ENCODE measurements at regions not wholly inside any gene's neighbourhood (a gene's known extent, or its start where the extent isn't known, plus 50 kb on each side); places are given as distances from the start of the nearest gene placed in this dataset.
"Not testable (repeated sequence)": the region's sequence is repeated elsewhere in the genome, so short reads cannot be mapped to it uniquely, and the experiment has no call there.

DNA sequence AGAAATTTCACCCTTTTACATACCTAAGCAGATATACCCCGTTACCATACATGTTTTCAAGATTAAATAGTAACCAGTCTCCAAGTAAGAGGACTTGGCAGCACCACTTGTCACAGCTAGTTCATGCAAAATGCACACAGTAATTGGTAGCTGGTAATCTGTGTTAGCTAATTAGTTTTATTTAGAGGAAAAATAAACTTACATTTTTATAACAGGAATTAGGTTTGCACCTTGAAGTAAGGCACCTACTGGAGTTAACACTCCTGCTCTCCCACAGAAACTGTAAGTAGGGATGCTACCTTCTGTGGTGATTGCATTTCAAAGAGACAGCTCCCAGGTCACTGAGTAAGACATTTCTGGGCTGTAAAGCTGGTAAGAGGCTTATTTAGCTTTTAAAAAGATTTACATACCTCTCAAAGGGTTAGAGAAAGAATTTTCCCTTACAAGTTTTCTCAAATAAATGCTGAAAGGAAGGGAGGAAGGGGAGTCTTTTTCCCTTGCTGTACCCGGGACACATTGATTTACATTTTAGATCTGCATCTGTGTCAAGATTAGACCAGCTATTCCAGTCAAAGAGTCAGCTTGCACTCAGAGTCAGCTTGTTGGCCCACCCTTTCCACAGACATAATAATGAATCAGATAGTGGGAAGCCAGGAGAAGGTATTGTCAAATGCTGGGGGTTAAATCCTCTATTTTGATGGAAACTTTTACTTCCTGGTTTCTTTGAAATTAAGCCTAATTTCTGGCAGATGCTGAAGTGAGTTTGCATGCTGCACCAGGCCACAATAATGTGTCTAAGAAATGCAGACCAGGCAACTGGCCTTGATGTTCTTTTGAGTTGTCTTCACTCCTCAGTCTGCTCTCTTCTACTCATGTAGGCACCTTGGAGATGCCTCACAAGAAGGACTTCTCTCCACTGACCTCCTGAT is 77.6 kb upstream of the CHD2 start:
- DNase-seq: no peak

DNA sequence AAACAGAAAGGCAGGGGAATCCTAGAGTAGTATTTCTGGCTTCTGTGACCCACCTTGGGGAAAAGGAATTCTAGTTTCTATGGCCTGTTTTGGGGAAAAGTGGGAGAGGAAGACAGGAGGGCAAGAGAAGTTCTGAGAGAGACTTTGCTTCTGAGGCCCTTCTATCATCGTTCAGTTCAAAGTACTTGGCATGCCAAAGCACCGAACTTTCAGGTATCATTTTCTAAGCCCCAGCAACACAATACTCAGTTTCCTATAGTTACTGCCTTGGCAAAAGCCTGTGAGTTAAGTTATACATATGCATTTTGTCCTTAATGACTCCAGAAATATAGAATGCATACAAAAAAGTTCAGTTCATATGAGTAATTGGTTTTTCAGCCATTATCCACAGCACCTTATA is 74.1 kb upstream of the CHD2 start:
- DNase-seq: no peak

DNA sequence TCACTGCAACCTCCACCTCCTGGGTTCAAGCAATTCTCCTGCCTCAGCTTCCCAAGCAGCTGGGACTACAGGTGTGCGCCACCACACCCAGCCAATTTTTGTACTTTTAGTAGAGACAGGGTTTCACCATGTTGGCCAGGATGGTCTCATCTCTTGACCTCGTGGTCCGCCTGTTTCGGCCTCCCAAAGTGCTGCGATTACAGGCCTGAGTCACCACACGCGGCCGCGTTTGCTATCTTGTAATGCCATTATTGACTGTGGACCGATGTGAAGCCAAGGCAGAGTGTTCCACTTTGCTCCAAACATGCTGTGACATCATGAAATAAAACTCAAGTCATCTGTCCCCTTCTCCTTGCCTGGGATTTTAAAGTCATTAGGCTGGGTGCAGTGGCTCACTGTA is 72.1 kb upstream of the CHD2 start:
- not testable (repeated sequence) for DNase-seq

DNA sequence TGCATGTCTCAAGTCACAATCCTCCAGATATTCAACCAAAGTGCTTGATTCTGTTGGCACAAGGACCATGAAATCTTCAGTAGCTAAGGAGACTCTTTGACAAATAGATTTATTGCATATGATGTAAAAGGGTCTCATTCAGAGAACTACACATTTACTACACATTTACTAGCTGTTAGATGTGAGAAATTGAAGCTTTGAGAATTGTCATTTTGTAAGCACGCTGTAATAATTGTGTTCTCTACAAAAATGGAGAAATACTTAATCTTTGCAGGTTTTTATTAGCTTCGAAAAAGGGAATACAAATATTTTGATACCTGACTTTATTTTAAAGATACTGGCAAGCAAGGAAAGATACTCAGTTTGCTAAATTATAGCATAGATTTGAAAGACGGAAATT is 70.2 kb upstream of the CHD2 start:
- no peak for DNase-seq

DNA sequence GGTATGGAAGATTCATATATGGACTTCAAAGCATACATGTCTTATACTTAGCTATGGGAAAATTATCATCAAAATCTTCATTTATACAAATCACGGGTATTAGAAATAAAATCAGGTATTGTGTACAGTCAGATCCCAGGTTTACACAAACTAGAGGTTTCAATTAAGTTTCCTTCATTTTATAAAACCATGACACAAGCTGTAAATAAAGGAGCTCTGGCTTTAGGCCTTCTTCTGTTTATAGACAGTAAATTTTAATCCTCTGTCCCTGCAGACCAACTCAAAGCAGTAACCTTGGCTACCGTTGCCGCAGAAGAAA is 68.8 kb upstream of the CHD2 start:
- no peak for DNase-seq

DNA sequence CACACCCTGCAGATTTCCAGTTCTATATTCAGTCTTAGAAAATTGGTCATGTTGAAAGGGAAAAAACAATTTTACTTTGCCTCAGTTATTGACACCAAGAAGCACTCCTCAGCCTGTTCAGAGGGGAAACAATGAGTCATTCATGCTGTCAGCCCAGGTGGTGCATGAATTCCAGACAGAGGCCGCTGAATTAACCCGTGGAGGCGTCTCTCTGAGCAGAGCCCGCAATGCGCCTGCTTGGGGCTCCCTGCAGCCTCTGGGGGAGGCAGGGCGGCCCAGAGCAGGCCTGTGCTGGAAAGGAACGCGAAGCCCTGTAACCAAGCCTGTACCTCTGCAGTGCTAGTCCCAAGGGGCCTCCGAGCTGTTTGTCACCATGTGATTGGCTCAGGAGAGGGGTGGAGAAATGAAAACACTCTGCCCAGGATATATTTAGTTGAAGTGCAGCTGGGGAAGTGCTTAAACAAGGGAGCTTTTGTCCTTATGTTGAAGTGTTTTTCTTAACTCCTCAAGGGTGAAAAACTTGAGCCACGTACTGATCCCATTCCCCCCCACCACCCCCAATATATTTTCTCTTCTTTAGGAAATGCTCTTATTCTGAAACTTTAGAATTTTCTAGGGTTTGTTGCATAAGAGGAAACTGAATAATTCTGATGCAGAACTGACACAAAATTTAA is 68.3 kb upstream of the CHD2 start:
- peak; percentile 93 to 98 (median 97) for DNase-seq

DNA sequence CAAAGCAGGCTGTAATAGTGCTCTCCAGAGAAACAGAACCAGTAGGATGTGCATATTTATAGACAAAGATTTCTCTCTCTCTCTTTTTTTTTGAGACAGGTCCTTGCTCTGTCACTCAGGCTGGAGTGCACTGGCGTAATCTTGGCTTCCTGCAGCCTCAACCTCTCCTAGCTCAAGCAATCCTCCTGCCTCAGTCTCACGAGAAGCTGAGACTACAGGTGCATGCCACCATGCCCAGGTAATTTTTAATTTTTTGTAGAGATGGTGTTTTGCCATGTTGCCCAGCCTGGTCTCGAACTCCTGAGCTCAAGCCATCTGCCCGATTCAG is 67.1 kb upstream of the CHD2 start:
- no peak for DNase-seq

DNA sequence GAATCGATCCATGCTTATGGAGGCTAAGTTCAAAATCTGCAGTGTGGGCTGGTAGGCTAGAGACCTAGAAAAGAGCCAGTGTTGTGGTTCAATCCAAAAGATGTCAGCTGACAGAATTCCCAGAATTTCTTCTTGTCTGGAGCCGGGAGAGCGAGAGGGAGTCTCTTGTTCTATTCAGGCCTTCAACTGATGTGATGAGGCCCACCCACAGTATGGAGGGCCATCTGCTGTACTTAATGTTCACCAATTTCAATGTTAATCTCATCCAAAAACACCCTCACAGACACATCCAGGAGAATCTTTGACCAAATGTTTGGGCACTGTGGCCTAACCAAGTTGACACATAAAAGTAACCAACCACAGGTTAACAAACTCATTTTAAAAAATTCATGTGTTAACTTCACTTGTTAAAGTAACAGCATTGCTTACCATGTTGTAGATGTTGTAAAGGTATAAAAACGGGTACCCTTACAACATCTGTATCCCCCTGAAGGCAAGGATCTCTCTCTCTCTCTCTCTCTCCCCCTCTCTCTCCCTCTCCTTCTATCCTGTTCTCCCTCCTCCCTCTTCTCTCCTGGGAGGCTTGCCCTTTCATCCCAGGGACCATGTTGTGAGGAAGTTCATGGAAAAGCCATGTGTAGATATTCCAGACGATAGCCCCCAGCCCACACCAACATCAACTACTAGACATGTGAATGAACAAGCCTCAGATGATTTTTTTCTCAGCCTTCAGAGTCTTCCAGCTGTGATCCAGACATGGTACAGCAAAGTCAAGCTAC is 66.4 kb upstream of the CHD2 start:
- no peak for DNase-seq

DNA sequence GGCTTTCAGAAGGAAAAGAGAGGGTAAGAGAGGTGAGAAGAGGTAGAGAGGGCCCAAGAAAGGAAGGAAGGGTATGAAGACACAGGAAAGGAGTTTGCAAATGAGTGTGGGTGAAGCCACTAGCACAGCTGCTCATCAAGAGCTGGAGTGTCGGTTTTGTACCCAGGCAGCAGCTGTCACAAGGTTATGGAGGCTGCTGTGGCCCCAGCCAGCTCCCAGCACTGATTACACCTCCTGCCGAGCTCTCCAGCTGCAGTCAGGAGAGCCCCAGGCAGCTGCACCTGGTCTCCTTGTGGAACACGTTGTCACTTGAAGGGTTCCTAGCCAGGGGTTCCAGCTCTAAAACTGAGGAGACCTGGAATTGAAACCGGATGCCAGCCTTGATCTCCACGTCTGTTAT is 60.4 kb upstream of the CHD2 start:
- DNase-seq: no peak

DNA sequence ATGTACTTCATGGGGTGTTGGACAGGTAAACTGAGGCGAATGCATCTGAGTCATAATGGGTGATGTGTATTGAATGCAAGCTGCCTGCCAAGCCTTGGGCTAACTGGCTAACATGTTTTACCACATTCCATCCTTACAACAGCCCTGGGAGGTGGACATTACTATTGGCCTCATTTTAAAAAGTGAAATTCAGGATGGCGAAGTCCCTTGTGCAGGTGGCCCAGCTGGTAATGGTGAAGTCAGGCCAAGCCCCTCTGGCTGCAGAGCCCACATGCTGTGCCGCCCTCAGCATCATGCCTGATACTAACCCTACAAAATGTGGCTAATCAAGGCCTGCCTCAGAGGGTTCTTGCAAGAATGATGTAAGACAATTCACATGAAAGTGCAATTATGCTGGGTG is 60.0 kb upstream of the CHD2 start:
- no peak for DNase-seq

DNA sequence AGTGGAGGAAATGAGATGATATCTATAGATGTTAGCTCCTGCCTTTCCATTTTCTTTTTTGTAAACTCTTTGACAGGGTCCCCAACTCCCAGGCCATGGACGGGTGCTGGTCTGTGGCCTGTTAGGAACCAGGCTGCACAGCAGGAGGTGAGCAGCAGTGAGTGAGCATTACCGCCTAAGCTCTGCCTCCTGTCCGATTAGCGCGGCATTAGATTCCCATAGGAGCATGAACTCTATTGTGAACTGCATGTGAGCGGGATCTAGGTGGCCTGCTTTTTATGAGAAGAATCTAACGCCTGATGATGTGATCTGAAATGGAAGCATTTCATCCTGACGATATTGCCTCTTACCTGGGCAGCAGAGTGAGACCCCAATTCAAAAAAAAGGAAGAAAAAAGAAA is 56.8 kb upstream of the CHD2 start:
- no peak for DNase-seq

DNA sequence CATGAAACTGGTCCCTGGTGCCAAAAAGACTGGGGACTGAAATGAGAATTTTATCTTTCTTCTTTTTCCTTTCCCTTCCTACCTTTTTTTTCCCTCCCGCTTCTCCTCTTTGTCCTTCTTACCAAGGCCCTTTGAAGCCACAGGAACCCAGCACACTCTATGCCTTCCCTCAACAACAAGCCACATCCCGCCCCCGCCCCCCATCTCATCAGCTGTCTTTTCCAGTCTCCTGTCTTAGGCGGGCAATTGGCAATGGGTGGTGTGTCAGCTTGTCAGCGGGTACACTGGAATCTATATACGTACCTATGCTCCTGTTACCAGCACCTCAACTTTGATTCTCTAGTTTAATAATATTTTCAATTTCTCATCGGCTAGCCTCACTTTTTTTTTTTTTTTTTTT is 56.3 kb upstream of the CHD2 start:
- DNase-seq: peak in 2 of 3 donors; percentile 38 to 48

DNA sequence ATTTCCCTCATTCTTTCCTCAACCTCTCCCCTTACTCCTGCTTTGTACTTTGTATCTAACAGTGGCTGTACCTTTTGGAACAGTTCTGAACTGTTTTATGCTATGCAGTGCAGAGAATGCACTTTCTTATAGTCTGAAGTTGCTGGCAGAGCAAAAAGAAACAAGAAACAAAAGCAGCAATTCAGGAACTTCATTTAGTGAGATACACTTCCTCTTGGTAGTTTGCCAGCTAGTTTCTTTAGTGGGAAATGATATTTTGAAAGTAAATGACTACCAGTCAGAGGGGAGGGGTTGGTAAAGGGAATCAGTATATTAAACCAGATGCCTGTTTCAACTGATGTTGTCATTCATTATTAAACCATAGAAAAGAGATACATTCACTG is 55.0 kb upstream of the CHD2 start:
- peak; percentile 51 to 73 (median 55) for DNase-seq

DNA sequence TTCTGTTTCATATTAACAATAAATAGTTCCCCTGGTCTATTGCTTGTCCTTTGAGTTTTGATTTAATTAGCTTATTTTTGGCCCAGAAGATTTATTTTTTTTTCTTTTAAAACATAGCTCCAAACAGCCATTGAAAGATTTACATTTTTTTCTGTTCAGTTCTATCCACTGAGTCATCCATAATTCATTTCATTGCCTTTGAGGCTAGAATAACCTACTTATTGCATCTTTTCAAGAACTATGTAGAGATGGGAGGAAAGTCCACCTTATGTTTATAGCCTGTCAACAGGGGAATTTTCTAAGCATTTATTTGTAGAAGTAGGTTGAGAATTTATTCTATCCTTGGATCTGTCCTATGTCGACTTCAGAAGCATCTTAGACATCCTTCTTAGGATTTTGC is 53.4 kb upstream of the CHD2 start:
- peak in 1 of 3 donors; percentile 54 for DNase-seq

DNA sequence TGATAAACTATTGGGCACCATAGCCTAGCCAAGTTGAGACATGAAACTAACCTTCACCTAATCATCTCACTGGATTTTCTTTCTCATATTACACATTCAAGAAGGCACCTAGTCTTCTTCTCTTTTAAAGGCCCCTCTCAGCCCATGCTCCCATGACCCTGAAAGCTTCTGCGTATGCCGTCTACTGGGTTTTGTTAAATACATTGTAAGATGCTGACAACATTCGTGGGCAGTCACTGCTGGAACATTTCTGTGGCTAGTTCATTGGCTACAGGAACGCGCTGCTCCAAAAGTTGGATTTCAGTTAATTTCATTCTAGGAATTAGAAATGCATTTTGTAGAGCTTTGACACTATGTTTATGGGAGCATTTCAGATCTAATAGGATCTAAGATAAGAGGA is 52.3 kb upstream of the CHD2 start:
- DNase-seq: no peak

DNA sequence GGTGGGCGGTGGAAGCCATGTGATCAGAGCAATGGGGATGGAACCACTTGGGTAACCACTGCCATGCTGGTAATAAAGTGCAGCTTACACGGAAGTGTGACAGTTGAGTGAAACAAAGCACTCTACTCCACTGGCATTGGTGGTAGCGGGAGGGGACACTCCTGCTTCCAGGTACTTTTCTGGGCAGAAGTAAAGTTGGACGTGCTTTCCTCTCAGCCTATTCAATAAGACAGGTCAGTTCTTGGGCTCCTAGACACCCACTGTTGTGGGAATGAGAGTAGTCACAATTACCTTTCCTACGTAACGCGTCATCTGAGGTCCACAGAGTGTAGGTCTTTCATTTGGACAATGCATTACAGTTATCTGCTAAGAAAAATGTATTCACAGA is 51.7 kb upstream of the CHD2 start:
- no peak for DNase-seq

DNA sequence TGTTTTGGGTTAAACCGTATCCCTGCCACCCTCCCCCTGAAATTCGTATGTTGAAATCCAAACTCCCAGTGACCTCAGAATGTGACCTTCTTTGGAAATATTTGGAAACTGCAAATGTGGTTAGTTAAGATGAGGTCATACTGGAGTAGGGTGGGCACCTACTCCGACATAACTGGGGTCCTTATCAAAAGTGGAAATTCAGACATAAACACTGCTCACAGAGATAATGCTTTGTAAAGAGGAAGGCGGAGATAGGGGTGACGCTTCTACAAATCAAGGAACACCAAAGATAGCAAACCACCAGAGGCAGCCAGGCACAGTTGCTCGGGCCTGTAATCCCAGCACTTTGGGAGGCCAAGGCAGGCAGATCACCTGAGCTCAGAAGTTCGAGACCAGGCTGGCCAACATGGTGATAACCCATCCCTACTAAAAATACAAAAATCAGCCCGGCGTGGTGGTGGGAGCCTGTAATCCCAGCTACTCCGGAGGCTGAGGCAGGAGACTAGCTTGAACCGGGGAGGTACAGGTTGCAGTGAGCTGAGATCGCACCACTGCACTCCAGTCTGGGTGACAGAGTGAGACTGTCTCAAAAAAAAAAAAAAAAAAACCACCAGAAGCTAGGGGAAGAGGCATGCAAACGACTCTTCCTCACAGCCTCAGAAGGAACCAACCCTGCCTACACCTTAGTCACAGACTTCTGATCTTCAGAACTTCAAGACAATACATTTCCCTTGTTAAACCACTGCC is 51.1 kb upstream of the CHD2 start:
- peak in 1 of 3 donors; percentile 51 for DNase-seq

DNA sequence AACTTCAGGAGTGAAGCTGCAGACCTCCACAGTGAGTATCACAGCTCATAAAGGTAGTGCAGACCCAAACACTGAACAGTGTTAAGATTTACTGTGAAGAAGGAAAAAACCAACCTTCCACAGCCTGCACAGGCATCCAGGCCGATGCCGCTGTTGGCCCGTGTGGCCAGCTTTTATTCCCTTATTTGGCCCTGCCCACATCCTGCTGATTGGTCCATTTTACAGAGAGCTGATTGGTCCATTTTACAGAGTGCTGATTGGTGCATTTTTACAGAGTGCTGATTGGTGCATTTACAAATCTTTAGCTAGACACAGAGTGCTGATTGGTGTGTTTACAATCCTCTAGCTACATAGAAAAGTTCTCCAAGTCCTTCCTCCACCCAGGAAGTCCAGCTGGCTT is 49.9 kb upstream of the CHD2 start:
- DNase-seq: not testable (repeated sequence)
